HG03469 (cell line): ENCODE measurements at regions not wholly inside any gene's neighbourhood (a gene's known extent, or its start where the extent isn't known, plus 50 kb on each side); places are given as distances from the start of the nearest gene placed in this dataset.

ENCODE experiments used
- ATAC-seq: cut with Tn5 transposase; IDR thresholded peaks from one replicate; pipeline ENCODE4 v1.9.1; 2021; ENCODE audit warnings: mild to moderate bottlenecking, moderate library complexity, moderate number of reproducible peaks; ENCODE audit not compliant: unreplicated experiment

GRCh38 chr4:19999775-20000414 is 251.8 kb upstream of the SLIT2 start:
- ATAC-seq, result no peak

GRCh38 chr4:19999276-19999675 is 252.4 kb upstream of the SLIT2 start:
- ATAC-seq, result no peak

- ATAC-seq, result no peak
Measured at GRCh38 chr4:19993242-19993641, 258.5 kb upstream of the SLIT2 start.

DNA sequence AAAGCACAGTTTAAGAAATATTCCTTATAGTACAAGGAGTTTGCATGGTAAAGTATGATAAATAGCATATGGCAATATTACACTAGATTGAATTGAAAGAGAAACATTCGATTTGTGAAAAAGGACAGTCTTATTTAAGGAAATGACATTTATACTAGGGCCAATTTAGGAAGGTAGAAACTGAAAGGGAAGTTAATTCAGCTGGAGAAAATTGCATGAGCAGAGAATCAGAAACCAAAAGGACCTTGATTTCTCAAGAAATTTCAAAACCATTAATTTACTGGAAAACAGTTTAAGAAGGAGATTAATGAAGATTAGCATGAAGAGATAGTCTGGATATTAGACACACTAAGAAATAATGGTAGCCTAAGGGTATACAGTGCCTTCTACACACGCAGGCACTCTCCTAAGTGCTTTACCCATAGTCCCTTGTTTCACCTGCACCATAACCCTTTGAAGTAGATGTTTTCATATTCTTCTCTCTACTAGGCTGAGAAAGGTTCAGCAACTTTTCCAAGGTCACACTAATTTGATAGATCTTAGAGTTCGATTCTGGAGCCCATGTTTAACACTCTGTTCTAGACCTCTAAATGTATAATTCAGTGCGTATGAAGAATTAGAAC is 259.1 kb upstream of the SLIT2 start:
- ATAC-seq, result no peak

GRCh38 chr4:19987746-19988145 is 264.0 kb upstream of the SLIT2 start:
- ATAC-seq, result no peak

DNA sequence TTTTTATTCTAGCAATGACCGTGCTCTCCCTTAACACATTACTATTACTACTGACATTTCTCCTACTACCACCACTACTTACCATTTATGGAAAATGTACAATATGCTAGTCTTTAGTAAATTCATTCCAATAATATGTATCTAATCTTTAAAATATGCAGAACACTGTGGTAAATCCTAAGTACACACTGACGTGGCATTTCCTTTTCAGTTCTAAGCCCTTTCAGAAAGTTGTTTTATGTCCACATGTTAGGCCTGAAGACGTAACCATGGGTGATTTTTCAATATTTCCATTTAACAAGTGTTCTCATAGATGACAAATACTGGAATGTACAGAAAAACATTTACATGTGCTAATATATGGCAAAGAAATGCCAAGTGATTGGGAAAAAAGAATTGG is 268.6 kb upstream of the SLIT2 start:
- no peak for ATAC-seq

- no peak for ATAC-seq
Measured at GRCh38 chr4:19982556-19982955, 269.1 kb upstream of the SLIT2 start.

DNA sequence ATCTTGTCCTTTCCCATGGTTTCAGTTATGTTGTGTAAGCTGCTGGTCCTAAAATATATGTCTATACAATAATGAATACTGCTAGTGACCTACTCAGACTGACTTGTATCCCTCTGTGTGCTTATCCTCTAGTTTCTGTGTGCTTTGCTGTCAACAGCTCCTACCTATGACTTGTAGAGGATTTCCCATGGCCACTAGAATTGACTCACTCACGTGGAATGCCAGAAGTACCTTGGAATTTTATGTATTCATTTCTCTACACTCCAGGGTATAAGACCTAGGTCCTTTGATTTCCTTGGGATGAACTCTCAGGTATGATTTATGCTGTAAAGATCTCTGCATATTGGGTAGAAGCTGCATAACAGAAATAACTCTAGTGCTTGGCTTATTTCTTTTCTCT is 279.9 kb upstream of the SLIT2 start:
- ATAC-seq, result no peak

DNA sequence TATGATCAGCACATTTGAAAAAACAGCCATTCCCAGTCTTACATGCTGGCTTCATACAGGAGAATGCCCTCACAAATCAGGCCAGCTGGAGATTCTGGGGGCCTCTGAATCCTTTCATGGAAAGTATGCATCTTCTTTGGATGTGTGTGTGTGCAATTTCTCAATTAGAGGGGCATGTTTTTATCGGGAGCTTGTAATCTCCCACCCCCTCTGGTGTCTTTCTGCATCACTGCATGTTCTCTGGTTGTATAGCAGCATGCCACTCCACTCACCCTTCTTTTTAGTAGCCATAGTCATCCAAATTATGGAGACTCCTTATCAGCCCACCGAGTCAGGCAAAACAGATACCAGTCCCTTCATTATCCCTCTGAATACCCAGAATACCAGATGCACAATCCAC is 282.2 kb upstream of the SLIT2 start:
- ATAC-seq, result no peak

DNA sequence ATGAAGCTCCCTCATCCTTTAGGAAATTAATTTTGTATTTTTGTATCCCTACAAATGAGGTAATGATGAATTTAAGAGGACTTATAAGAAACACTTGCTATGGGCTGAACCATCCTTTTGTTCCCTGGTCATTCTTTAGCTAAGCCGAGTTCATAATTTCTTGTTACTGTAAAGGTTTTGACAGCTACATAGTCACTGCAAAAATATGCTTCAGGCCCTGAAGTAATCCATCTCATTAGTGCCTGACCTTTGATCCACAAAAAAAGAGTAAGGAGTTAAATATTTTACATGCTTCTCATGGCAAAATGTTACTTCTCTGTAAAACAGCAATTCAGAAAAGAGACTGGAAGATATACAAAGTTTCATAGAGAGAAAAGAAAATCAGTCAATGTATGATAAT is 290.6 kb upstream of the SLIT2 start:
- no peak for ATAC-seq

DNA sequence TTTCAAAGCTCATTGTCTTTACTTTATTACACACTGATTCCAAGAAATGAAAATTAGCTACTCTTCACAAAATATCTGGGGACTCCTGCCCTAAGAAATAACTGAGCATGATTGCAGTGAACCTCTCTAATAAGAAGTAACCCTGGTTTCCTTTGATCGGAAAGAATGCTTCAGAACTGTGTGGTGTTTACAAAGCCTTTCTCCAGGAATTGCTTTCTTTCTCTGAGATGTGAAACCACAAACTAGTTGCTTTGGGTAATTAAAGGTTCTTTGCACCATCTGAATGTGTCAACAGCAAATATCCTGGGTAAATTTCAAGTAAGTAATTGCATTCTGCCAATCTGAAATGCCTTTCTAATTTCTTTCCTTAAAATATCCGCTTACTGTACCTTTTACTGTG is 292.9 kb upstream of the SLIT2 start:
- no peak for ATAC-seq

DNA sequence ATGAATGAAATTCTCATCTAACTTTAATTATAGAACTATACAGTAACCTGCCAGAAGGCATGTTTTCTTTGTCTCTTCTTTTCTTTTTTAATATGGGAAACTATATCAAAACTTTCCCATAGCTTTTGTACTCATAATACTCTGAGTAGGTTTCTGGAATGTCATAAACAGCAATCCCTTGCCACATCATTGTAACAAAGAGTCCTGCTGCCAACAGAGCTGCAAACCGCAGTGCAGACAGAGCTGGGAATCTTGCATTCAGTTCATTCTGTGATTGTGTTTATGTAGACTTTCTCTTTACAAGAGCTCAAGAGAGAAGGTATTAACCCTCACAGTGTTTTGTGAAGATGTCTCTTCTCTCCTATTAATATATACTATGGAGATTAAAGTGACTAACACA is 304.4 kb upstream of the SLIT2 start:
- ATAC-seq, result no peak

DNA sequence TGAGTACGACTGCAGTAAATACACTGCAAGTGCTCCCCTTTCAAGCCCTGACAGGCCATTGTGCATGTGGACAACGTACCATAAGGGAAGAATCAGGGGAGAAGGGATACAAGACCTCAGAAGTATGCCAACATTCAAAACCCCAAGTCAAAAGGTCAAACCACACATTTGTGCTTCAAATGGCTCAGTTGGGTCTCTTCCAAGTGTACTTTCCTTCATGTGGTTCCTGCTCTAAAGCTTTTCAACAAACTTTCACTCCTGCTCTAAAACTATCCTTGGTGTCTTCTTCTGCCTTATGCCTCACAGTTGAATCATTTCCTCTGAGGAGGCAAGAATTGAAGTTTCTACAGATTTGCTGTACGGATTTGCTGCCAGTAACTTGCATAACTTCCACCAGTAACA is 305.7 kb upstream of the SLIT2 start:
- no peak for ATAC-seq

DNA sequence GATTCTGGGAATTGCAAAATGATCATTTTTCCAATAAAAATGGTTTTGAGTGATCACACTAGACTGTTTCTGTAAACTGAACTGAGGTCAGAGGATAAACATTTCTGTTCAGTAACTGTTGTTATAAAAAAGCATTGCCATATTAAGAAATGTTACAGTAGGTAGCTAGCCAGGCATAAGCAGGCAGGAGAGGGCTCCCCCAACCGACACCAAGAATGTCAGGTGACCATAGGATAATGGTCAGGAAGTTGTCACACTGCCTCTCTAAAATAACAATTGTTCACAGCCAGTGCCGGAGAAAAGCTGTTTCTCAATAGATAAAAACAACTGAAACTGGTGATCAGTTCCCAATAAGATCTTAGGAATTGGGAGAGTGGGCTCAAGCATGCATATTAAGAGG is 306.2 kb upstream of the SLIT2 start:
- ATAC-seq, result no peak

DNA sequence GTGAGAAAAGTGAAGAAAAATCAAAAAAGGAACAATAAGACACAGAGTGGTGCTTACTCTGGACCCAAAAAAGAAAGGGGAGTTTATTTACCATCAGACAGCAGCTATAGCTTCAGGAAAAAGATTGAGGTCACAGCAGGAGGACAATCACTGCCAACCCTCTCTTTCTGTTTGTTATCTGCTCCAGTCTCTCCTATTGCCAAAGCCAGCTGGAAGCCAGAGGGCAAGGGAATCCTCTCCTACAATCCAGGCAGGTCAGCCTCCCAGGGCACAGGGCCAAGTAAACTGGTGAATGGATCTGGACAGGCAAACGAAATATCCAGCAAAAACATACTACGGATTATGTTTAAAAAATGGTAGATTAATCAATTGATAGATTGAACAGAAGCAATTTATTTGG is 306.9 kb upstream of the SLIT2 start:
- no peak for ATAC-seq

DNA sequence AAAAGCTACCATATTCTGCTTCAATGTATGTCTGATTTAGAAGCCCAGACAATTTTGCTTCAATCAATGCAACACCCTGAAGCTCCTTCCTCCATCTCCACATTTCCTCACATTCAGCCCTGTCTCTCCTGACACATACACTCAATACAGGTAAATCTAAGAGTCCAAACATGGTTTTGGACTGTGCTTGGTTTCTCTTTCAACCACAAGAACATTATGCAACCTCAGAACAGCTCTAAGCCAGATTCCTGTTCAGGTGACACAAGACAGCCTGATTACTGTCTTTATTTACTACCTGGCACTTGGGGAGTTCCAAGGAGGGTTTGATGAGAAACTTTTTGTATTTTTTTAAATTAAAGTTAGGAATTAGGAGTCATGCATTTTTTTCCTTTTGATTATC is 307.5 kb upstream of the SLIT2 start:
- no peak for ATAC-seq

DNA sequence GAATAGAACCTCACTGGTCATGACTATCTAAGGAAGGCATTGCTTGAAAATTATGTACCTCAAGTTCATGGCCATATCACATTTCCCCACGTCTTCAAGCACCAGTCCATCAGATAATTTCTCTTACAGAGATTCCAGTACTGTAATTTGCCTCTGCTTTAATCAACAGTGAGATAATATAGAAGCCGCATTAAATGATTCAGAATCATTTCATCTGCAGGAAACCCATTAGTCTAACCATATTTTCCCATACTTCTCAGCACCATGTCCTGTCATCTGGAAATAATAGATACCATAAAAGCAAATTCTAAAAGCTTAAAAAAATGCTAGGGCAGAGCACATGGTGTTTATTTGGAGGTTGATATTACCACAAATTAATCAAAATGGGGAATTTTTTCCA is 310.3 kb upstream of the SLIT2 start:
- no peak for ATAC-seq

GRCh38 chr4:19940861-19941260 is 310.8 kb upstream of the SLIT2 start:
- ATAC-seq, result no peak

DNA sequence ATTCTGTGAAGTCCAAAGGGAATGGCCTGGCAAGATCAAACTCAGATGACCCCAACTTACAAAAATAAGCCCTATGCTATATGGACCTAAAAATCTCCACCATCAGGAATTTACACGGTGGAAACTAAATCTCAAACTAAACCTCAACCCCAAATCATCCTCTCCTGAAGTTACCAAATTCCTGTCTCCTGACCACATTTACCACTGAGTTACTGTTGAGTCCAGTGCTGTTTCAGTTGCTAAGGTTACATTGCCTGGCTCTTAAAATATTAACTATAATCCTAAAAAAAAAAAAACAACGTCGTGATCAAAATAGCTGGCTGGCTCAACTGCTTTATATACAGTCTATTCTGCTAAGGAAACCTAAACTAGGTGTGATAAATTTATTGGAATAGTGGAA is 315.2 kb upstream of the SLIT2 start:
- no peak for ATAC-seq

DNA sequence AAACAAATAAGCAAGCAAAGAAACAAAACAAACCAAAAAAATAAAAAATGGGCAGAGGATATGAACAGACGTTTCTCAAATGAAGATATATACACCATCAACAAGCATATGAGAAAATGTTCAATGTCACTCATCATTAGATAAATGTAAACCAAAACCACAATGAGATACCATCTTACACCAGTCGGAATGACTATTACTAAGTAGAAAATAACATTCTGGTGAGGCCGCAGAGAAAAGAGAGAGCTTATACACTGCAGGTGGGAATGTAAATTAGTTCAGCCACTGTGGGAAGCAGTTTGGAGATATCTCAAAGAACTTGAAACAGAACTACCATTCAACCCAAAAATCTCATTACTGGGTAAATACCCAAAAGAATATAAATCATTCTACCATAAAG is 321.0 kb upstream of the SLIT2 start:
- no peak for ATAC-seq

- no peak for ATAC-seq
Measured at GRCh38 chr4:19927381-19927780, 324.3 kb upstream of the SLIT2 start.

DNA sequence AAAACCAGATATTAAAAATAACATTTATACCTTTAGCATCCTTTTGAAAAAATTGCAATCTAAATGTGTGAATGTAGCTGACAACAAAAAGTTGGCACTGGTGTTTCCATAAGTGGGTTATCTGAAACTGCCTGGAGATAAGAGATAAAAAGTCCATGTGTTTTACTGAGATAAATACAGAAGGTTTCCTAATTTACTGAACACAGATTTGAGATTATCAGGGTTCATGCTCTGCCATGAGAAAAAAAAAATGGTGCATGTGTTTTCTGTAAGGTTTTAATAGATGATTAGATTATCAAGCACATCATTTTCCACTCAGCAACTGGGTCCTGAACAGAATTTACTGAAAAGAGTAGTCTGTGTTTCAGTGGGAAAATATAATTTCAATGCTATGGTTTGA is 326.2 kb upstream of the SLIT2 start:
- no peak for ATAC-seq

DNA sequence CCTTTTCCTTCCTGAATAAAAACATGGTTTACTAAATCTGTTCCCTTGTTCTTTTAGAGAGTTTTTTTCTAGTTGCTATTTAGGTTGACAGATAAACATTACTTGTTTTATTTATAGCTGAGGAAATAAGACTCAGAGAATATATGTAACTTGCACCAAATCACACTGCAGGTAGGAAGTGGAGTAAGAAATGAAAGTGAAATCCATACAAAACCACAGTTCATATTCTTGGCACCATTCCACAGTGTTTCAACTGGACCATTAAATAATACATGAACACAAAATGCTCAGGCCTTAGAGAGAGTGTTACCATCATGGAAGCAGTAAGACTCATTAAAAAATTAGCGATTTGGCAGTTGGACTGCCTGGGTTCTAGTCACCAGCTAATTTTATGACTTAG is 326.9 kb upstream of the SLIT2 start:
- no peak for ATAC-seq
